ENCODE measurements at regions not wholly inside any gene's neighbourhood (a gene's known extent, or its start where the extent isn't known, plus 50 kb on each side); places are given as distances from the start of the nearest gene placed in this dataset.
"Not testable (repeated sequence)": the region's sequence is repeated elsewhere in the genome, so short reads cannot be mapped to it uniquely, and the experiment has no call there.

- peaks cover 7% of the 10 kb centered on the region for H3K4me1 ChIP-seq (ENCODE audit: low read depth)
- H3K27ac ChIP-seq = no peak overlapping the region
- DNase-seq (ENCODE audit: low read depth in 1 of 2, low spot score in 1 of 2) = no peak
- no peak for TF ChIP-seq CTCF (IDR thresholded peaks at IDR 0.05; ENCODE audit: low read depth, low read length)
- no peaks in the 10 kb centered on the region for H3K9me3 ChIP-seq (ENCODE audit: low read depth)
- H3K4me3 ChIP-seq = no peak overlapping the region
- H3K27me3 ChIP-seq = no peaks in the 10 kb centered on the region
- no peaks in the 10 kb centered on the region for H3K36me3 ChIP-seq
Observed at GRCh38 chr10:93223336-93223735, 149.6 kb downstream of the CYP26A1 start.

- Histone ChIP-seq H3K4me1 (ENCODE audit: low read depth) (peaks cover 7% of the 10 kb centered on the region), H3K27me3 (no peaks in the 10 kb centered on the region), H3K9me3 (ENCODE audit: low read depth) (no peaks in the 10 kb centered on the region), H3K4me3 (no peak overlapping the region), H3K36me3 (no peaks in the 10 kb centered on the region), H3K27ac (no peak overlapping the region)
- TF ChIP-seq CTCF (IDR thresholded peaks at IDR 0.05; ENCODE audit: low read depth, low read length) = no peak
- no peak for DNase-seq (ENCODE audit: low read depth in 1 of 2, low spot score in 1 of 2)
Observed at GRCh38 chr10:93224005-93224779, 150.5 kb downstream of the CYP26A1 start.

GRCh38 chr10:93225938-93226337, 152.2 kb downstream of the CYP26A1 start:
- Histone ChIP-seq H3K9me3 (ENCODE audit: low read depth) (no peaks in the 10 kb centered on the region), H3K36me3 (no peaks in the 10 kb centered on the region), H3K27ac (no peak overlapping the region), H3K27me3 (no peaks in the 10 kb centered on the region), H3K4me1 (ENCODE audit: low read depth) (peaks cover 7% of the 10 kb centered on the region), H3K4me3 (no peak overlapping the region)
- DNase-seq (ENCODE audit: low read depth in 1 of 2, low spot score in 1 of 2) = no peak
- TF ChIP-seq CTCF (IDR thresholded peaks at IDR 0.05; ENCODE audit: low read depth, low read length) = no peak

DNA sequence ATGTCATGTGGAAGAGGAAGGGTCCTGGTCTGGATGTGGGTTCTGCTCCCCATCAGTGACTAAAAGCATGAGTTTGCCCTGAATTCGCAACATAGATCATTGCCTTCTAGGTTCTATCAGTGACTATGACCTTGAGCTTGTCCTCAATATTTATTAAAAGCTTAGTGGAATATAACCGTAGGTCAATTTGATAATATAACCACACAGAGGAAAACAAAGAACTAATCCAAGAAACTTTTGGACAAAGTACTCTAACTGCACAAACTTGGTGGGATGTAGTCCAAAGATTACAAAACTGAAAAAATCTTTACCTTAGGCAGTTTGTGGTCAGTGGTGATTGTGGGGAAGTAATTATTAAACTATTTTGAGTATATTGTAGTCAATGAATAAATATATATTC, 152.9 kb downstream of the CYP26A1 start:
- Histone ChIP-seq H3K36me3 (no peaks in the 10 kb centered on the region), H3K9me3 (ENCODE audit: low read depth) (no peaks in the 10 kb centered on the region), H3K4me3 (no peak overlapping the region), H3K27me3 (no peaks in the 10 kb centered on the region), H3K27ac (no peak overlapping the region), H3K4me1 (ENCODE audit: low read depth) (peaks cover 6% of the 10 kb centered on the region)
- no peak for TF ChIP-seq CTCF (IDR thresholded peaks at IDR 0.05; ENCODE audit: low read depth, low read length)
- DNase-seq (ENCODE audit: low read depth in 1 of 2, low spot score in 1 of 2) = no peak

- DNase-seq (ENCODE audit: low read depth in 1 of 2, low spot score in 1 of 2); H3K4me1 ChIP-seq (ENCODE audit: low read depth); H3K4me3 ChIP-seq; H3K9me3 ChIP-seq (ENCODE audit: low read depth); H3K27me3 ChIP-seq; H3K36me3 ChIP-seq; H3K27ac ChIP-seq: not testable (repeated sequence)
Observed at GRCh38 chr10:93230596-93230995, 156.9 kb downstream of the CYP26A1 start.

- peaks cover 16% of the 10 kb centered on the region for H3K4me1 ChIP-seq (ENCODE audit: low read depth)
- not testable (repeated sequence) for H3K36me3 ChIP-seq
Observed at GRCh38 chr10:93232159-93232558, 158.5 kb downstream of the CYP26A1 start.

DNA sequence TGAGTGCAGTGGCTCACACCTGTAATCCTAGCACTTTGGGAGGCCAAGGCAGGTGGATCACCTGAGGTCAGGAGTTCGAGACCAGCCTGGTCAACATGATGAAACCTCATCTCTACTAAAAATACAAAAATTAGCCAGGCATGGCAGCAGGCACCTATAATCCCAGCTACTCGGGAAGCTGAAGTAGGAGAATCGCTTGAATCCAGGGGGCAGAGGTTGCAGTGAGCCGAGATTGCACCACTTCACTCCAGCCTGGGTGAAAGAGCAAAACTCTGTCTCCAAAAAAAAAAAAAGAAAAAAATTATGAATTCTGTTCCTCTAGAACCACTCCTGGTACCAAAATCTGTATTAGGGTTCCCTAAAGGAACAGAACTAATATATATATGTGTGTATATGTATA, 161.2 kb downstream of the CYP26A1 start:
- peaks cover 16% of the 10 kb centered on the region for H3K4me1 ChIP-seq (ENCODE audit: low read depth)
- not testable (repeated sequence) for H3K9me3 ChIP-seq (ENCODE audit: low read depth); H3K27ac ChIP-seq; DNase-seq (ENCODE audit: low read depth in 1 of 2, low spot score in 1 of 2); H3K27me3 ChIP-seq; H3K36me3 ChIP-seq; H3K4me3 ChIP-seq

More at GRCh38 chr10:93232159-93232558, 158.5 kb downstream of the CYP26A1 start:
- not testable (repeated sequence) for H3K4me3 ChIP-seq; H3K27ac ChIP-seq; H3K27me3 ChIP-seq; H3K9me3 ChIP-seq (ENCODE audit: low read depth); DNase-seq (ENCODE audit: low read depth in 1 of 2, low spot score in 1 of 2)

Measured in cardiac muscle cell (in vitro differentiated cells and primary cell).